Thoracic aorta (tissue), 2 donors: ENCODE measurements at regions not wholly inside any gene's neighbourhood (a gene's known extent, or its start where the extent isn't known, plus 50 kb on each side); places are given as distances from the start of the nearest gene placed in this dataset.
"Not testable (repeated sequence)": the region's sequence is repeated elsewhere in the genome, so short reads cannot be mapped to it uniquely, and the experiment has no call there.

Experiments used
- ATAC-seq: fragments of 150-250 bp; one replicate; pipeline ENCODE4 v1.8.0; 2017; ENCODE audit warnings: low read depth; ENCODE audit not compliant: insufficient number of reproducible peaks, low FRiP score
- DNase-seq: peaks from one replicate; pipeline ENCODE4 v3.0.0-alpha.2; 2020; ENCODE audit warnings: low spot score
- H3K27ac ChIP-seq, 2 donors: fragments of 200-600 bp; sonication (generic); 1 replicate in 1 of 2; 2 replicates in 1 of 2; pipeline ENCODE4 v1.5.1; 2016; ENCODE audit warnings: mild to moderate bottlenecking in 2 of 2, moderate library complexity in 2 of 2
- H3K27me3 ChIP-seq: fragments of 200-600 bp; sonication (generic); replicated peaks from 2 replicates; pipeline ENCODE4 v1.6.0; 2016; ENCODE audit warnings: mild to moderate bottlenecking; ENCODE audit not compliant: insufficient read depth
- H3K36me3 ChIP-seq: fragments of 200-600 bp; sonication (generic); one replicate; pipeline ENCODE4 v1.5.1; 2016
- H3K4me1 ChIP-seq, 2 donors: fragments of 200-600 bp; sonication (generic); 1 replicate in 1 of 2; 2 replicates in 1 of 2; pipeline versions ENCODE4 v1.5.1 to v1.6.0; 2016; ENCODE audit warnings: low read depth in 2 of 2, mild to moderate bottlenecking in 1 of 2; ENCODE audit not compliant: control insufficient read depth in 1 of 2
- H3K4me3 ChIP-seq: fragments of 200-600 bp; sonication (generic); 2 replicates; pipeline ENCODE4 v1.5.1; 2016; ENCODE audit warnings: mild to moderate bottlenecking
- H3K9me3 ChIP-seq: fragments of 200-600 bp; sonication (generic); 2 replicates; pipeline ENCODE4 v1.5.1; 2016
- CTCF ChIP-seq: fragments of 200-600 bp; sonication (generic); IDR thresholded peaks from one replicate; pipeline ENCODE4 v1.5.1; 2019; ENCODE audit warnings: antibody characterized with exemption

DNA sequence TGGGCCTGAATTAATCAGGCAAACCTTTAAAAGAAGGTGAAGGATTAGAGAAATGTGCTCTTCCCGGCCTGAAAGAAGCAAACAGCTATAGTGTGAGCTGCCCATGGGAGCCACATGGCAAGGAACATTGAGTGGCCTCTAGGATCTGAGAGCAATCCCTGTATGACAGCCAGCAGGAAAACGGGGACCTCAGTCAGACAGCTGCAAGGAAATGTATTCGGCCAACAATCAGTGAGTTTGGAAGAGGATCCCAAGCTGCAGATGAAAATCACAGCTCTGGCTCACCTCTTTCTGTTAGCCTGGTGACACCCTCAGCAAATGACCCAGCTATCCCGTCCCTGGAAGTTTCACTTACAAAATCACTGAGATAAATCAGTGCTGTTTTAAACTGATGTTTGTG lies 309.2 kb downstream of the SH3GL2 start:
- no peak overlapping the region for H3K27ac ChIP-seq
- no peaks in the 10 kb centered on the region for H3K36me3 ChIP-seq
- ATAC-seq, result no peak
- peaks cover 0 to 5% of the 10 kb centered on the region in 2 donors for H3K4me1 ChIP-seq
- no peak overlapping the region for H3K4me3 ChIP-seq
- H3K27me3 ChIP-seq, result no peaks in the 10 kb centered on the region
- H3K9me3 ChIP-seq, result no peaks in the 10 kb centered on the region
- no peak for TF ChIP-seq CTCF
- no peak for DNase-seq

DNA sequence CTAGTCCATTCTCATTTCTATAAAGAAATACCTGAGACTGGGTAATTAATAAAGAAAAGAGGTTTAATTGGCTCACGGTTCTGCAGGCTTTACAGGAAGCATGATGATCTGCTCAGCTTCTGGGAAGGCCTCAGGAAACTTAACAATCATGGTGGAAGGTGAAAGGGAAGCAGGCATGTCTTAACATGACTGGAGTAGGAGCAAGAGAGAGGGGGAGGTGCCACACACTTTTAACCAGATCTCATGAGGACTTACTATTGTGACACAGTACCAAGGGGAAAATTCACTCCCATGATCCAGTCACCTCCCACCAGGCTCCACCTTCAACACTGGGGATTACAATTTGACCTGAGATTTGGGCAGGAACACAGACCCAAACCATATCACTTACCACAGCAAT lies 310.1 kb downstream of the SH3GL2 start:
- H3K9me3 ChIP-seq, H3K27ac ChIP-seq, ATAC-seq, DNase-seq, H3K36me3 ChIP-seq, H3K27me3 ChIP-seq, H3K4me3 ChIP-seq: not testable (repeated sequence)
- peaks cover 0 to 14% of the 10 kb centered on the region in 2 donors for H3K4me1 ChIP-seq

DNA sequence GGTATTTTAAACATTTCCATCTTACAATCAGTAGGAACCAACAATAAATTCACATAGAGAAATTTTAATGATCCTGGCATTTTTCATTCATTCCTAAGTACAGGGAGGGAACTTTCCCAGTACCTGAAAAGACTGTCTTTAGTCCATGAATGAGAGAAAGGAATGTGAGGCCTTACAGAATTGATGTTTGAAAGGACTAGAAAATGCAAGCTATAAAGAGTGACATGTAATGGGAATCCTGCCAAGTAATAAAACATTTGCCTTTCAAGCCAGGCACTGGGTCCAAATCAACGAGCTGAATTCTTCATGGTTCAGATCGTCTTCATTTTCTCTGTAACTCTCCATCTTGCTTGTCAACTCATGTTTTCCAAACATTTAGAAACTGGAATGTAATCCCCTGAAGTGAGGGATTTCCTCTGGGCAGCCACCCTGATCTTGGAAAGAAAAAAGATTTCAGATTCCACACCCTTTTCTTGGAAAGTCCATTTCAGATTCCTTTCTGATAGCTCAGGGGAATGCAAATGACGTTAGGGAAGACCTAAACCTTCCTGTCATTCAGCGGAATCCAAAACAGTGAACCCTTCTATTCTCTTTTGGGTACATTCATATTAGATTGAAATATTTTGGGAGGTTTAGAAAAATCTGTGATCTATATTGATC lies 315.8 kb downstream of the SH3GL2 start:
- peak overlapping the region; percentile 21 for H3K4me3 ChIP-seq
- peaks cover 7 to 21% of the 10 kb centered on the region in 2 donors for H3K4me1 ChIP-seq
- H3K36me3 ChIP-seq, result no peaks in the 10 kb centered on the region
- no peaks in the 10 kb centered on the region for H3K9me3 ChIP-seq
- H3K27ac ChIP-seq, result peak overlapping the region; percentile 4 to 63
- ATAC-seq (no peak), DNase-seq (no peak)
- H3K27me3 ChIP-seq, result no peaks in the 10 kb centered on the region
- TF ChIP-seq CTCF, result no peak

- no peaks in the 10 kb centered on the region for H3K27me3 ChIP-seq
- peaks cover 5 to 8% of the 10 kb centered on the region in 2 donors for H3K4me1 ChIP-seq
- no peaks in the 10 kb centered on the region for H3K36me3 ChIP-seq
- DNase-seq, result no peak
- ATAC-seq, result no peak
- no peak overlapping the region for H3K27ac ChIP-seq
- no peak for TF ChIP-seq CTCF
- no peak overlapping the region for H3K4me3 ChIP-seq
- no peaks in the 10 kb centered on the region for H3K9me3 ChIP-seq
These were observed 321.7 kb downstream of the SH3GL2 start for GRCh38 chr9:17900606-17901005.

- Histone ChIP-seq H3K4me3 (peak overlapping the region; percentile 91), H3K4me1 (peaks cover 5 to 19% of the 10 kb centered on the region in 2 donors), H3K27ac (peak overlapping the region; percentile 87 to 90), H3K36me3 (no peaks in the 10 kb centered on the region), H3K27me3 (no peaks in the 10 kb centered on the region), H3K9me3 (no peaks in the 10 kb centered on the region)
- no peak for DNase-seq
- no peak for TF ChIP-seq CTCF
- ATAC-seq, result no peak
These were observed 326.5 kb downstream of the SH3GL2 start for GRCh38 chr9:17905366-17905765.

- ATAC-seq, result no peak
- H3K36me3 ChIP-seq, result no peaks in the 10 kb centered on the region
- no peak for DNase-seq
- H3K4me1 ChIP-seq, result peaks cover 5 to 19% of the 10 kb centered on the region in 2 donors
- no peaks in the 10 kb centered on the region for H3K27me3 ChIP-seq
- peak overlapping the region; percentile 87 to 90 for H3K27ac ChIP-seq
- TF ChIP-seq CTCF, result no peak
- H3K9me3 ChIP-seq, result no peaks in the 10 kb centered on the region
- peak overlapping the region; percentile 91 for H3K4me3 ChIP-seq
These were observed 326.9 kb downstream of the SH3GL2 start for GRCh38 chr9:17905781-17906175.
